ENCODE measurements at regions not wholly inside any gene's neighbourhood (a gene's known extent, or its start where the extent isn't known, plus 50 kb on each side); places are given as distances from the start of the nearest gene placed in this dataset.
A peak's percentile ranks its signal among the peaks of the same experiment; 100 is the strongest.

DNA sequence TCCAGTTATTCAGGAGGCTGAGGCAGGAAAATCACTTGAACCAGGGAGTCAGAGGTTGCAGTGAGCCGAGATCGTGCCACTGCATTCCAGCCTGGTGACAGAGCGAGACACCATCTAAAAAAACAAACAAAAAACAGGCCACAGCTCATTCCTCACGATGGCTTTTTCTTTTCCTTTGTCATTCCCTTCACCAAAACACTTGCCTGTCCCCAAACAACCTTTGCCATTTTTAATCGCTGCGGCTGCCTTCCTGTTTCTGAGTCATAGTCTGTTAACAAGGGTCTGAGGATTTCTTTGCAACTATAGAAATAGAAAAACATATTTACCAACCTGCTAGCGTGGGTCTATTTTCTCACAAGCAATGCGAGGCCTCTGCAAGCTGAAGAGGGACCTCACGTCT, 123.0 kb upstream of the FSTL4 start:
- Histone ChIP-seq H3K36me3 (ENCODE audit: control insufficient read depth in 1 of 2, insufficient read depth in 2 of 2, low read depth in 1 of 2, low read length in 2 of 2) (no peaks in the 10 kb centered on the region), H3K4me3 (ENCODE audit: insufficient read depth in 1 of 2, low read depth in 1 of 2, low read length in 2 of 2) (no peak overlapping the region), H2BK15ac (ENCODE audit: low read depth, poor library complexity, severe bottlenecking) (no peak overlapping the region), H3K9ac (ENCODE audit: low read length) (no peak overlapping the region), H2BK12ac (ENCODE audit: low read length in 2 of 2) (no peak overlapping the region), H2BK5ac (ENCODE audit: low read depth, low read length, poor library complexity, severe bottlenecking) (no peak overlapping the region), H3K79me1 (replicated peaks; ENCODE audit: low read length, poor library complexity, severe bottlenecking) (no peaks in the 10 kb centered on the region), H3K18ac (ENCODE audit: low read depth in 1 of 2, low read length in 2 of 2) (no peak overlapping the region), H4K91ac (ENCODE audit: low read length) (no peak overlapping the region), H2BK120ac (ENCODE audit: low read depth, low read length) (no peak overlapping the region), H3K14ac (ENCODE audit: low read length in 2 of 2) (no peak overlapping the region), H2AK5ac (ENCODE audit: low read length, severe bottlenecking) (no peak overlapping the region), H3K9me3 (ENCODE audit: control insufficient read depth, low read length) (peaks cover 10% of the 10 kb centered on the region), H2AFZ (ENCODE audit: low read depth, low read length) (no peak overlapping the region), H3K4ac (ENCODE audit: low read depth in 1 of 2, low read length in 2 of 2) (no peak overlapping the region), H3K4me2 (ENCODE audit: low read length, poor library complexity, severe bottlenecking) (no peak overlapping the region), H4K8ac (ENCODE audit: low read length) (no peak overlapping the region), H3K4me1 (ENCODE audit: control insufficient read depth, insufficient read depth, low read depth, low read length) (peaks cover 2% of the 10 kb centered on the region), H3K27me3 (ENCODE audit: control insufficient read depth in 1 of 2, insufficient read depth in 1 of 2, low read length in 2 of 2) (peaks cover 0 to 40% of the 10 kb centered on the region in 2 experiments), H3K27ac (ENCODE audit: low read length, poor library complexity, severe bottlenecking) (no peak overlapping the region), H3K23ac (ENCODE audit: low read length in 2 of 2) (no peak overlapping the region)
- DNase-seq: peak; percentile 33
- 3% methylated on average over 4 of the region's 9 CpGs for WGBS

GRCh38 chr5:133734916-133735315, 122.6 kb upstream of the FSTL4 start:
- no peak overlapping the region for H3K4ac ChIP-seq (ENCODE audit: low read depth in 1 of 2, low read length in 2 of 2)
- peaks cover 2% of the 10 kb centered on the region for H3K4me1 ChIP-seq (ENCODE audit: control insufficient read depth, insufficient read depth, low read depth, low read length)
- no peak overlapping the region for H4K91ac ChIP-seq (ENCODE audit: low read length)
- H3K27ac ChIP-seq (ENCODE audit: low read length, poor library complexity, severe bottlenecking): no peak overlapping the region
- H3K4me2 ChIP-seq (ENCODE audit: low read length, poor library complexity, severe bottlenecking): no peak overlapping the region
- DNase-seq: no peak
- no peak overlapping the region for H3K14ac ChIP-seq (ENCODE audit: low read length in 2 of 2)
- no peaks in the 10 kb centered on the region for H3K79me1 ChIP-seq (replicated peaks; ENCODE audit: low read length, poor library complexity, severe bottlenecking)
- no peak overlapping the region for H2BK5ac ChIP-seq (ENCODE audit: low read depth, low read length, poor library complexity, severe bottlenecking)
- no peaks in the 10 kb centered on the region for H3K36me3 ChIP-seq (ENCODE audit: control insufficient read depth in 1 of 2, insufficient read depth in 2 of 2, low read depth in 1 of 2, low read length in 2 of 2)
- no peak overlapping the region for H3K23ac ChIP-seq (ENCODE audit: low read length in 2 of 2)
- H2AK5ac ChIP-seq (ENCODE audit: low read length, severe bottlenecking): no peak overlapping the region
- no peak overlapping the region for H4K8ac ChIP-seq (ENCODE audit: low read length)
- no peak overlapping the region for H3K4me3 ChIP-seq (ENCODE audit: insufficient read depth in 1 of 2, low read depth in 1 of 2, low read length in 2 of 2)
- no peak overlapping the region for H2AFZ ChIP-seq (ENCODE audit: low read depth, low read length)
- H2BK12ac ChIP-seq (ENCODE audit: low read length in 2 of 2): no peak overlapping the region
- no peak overlapping the region for H3K9ac ChIP-seq (ENCODE audit: low read length)
- peaks cover 15% of the 10 kb centered on the region for H3K9me3 ChIP-seq (ENCODE audit: control insufficient read depth, low read length)
- no peak overlapping the region for H3K18ac ChIP-seq (ENCODE audit: low read depth in 1 of 2, low read length in 2 of 2)
- H2BK120ac ChIP-seq (ENCODE audit: low read depth, low read length): no peak overlapping the region
- WGBS: 71% methylated on average over 8 of the region's 8 CpGs
- H3K27me3 ChIP-seq (ENCODE audit: control insufficient read depth in 1 of 2, insufficient read depth in 1 of 2, low read length in 2 of 2): peaks cover 0 to 41% of the 10 kb centered on the region in 2 experiments
- no peak overlapping the region for H2BK15ac ChIP-seq (ENCODE audit: low read depth, poor library complexity, severe bottlenecking)

- H3K18ac ChIP-seq (ENCODE audit: low read depth in 1 of 2, low read length in 2 of 2): no peak overlapping the region
- H2AK5ac ChIP-seq (ENCODE audit: low read length, severe bottlenecking): no peak overlapping the region
- no peak for DNase-seq
- H4K91ac ChIP-seq (ENCODE audit: low read length): no peak overlapping the region
- H3K9ac ChIP-seq (ENCODE audit: low read length): no peak overlapping the region
- H2BK15ac ChIP-seq (ENCODE audit: low read depth, poor library complexity, severe bottlenecking): peak overlapping the region; percentile 45
- no peak overlapping the region for H2BK12ac ChIP-seq (ENCODE audit: low read length in 2 of 2)
- H3K4ac ChIP-seq (ENCODE audit: low read depth in 1 of 2, low read length in 2 of 2): no peak overlapping the region
- no peaks in the 10 kb centered on the region for H3K36me3 ChIP-seq (ENCODE audit: control insufficient read depth in 1 of 2, insufficient read depth in 2 of 2, low read depth in 1 of 2, low read length in 2 of 2)
- no peak overlapping the region for H4K8ac ChIP-seq (ENCODE audit: low read length)
- H3K27me3 ChIP-seq (ENCODE audit: control insufficient read depth in 1 of 2, insufficient read depth in 1 of 2, low read length in 2 of 2): peaks cover 0 to 50% of the 10 kb centered on the region in 2 experiments
- no peaks in the 10 kb centered on the region for H3K79me1 ChIP-seq (replicated peaks; ENCODE audit: low read length, poor library complexity, severe bottlenecking)
- peaks cover 2% of the 10 kb centered on the region for H3K4me1 ChIP-seq (ENCODE audit: control insufficient read depth, insufficient read depth, low read depth, low read length)
- no peak overlapping the region for H2BK5ac ChIP-seq (ENCODE audit: low read depth, low read length, poor library complexity, severe bottlenecking)
- H3K9me3 ChIP-seq (ENCODE audit: control insufficient read depth, low read length): peaks cover 19% of the 10 kb centered on the region
- no peak overlapping the region for H3K14ac ChIP-seq (ENCODE audit: low read length in 2 of 2)
- H3K23ac ChIP-seq (ENCODE audit: low read length in 2 of 2): no peak overlapping the region
- 92% methylated on average over 10 of the region's 10 CpGs for WGBS
- no peak overlapping the region for H3K27ac ChIP-seq (ENCODE audit: low read length, poor library complexity, severe bottlenecking)
- no peak overlapping the region for H3K4me2 ChIP-seq (ENCODE audit: low read length, poor library complexity, severe bottlenecking)
- no peak overlapping the region for H3K4me3 ChIP-seq (ENCODE audit: insufficient read depth in 1 of 2, low read depth in 1 of 2, low read length in 2 of 2)
- H2BK120ac ChIP-seq (ENCODE audit: low read depth, low read length): no peak overlapping the region
- H2AFZ ChIP-seq (ENCODE audit: low read depth, low read length): no peak overlapping the region
Measured at GRCh38 chr5:133732536-133732935, 120.2 kb upstream of the FSTL4 start.

DNA sequence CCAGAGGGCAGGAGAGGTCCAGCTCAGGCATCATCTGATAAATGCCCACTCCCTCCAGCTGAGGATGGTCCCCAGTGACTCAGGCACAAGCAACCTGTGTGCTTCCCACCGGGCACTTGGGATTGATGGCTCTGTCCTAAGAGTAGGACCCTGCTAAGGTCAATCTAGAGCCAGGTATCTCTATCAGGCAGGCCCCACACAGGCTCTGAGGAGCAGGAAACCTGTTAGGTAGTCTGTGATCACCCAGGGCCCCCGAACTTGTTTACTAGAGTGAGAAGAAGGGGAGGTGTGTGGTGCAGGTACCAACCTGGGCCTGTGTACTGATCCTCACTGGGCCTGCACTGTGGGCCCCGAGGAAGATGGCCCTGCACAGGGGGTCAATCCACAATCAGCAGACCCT, 119.6 kb upstream of the FSTL4 start:
- 61% methylated on average over 3 of the region's 3 CpGs for WGBS
- Histone ChIP-seq H3K27ac (ENCODE audit: low read length, poor library complexity, severe bottlenecking) (no peak overlapping the region), H3K14ac (ENCODE audit: low read length in 2 of 2) (no peak overlapping the region), H3K4ac (ENCODE audit: low read depth in 1 of 2, low read length in 2 of 2) (no peak overlapping the region), H3K23ac (ENCODE audit: low read length in 2 of 2) (no peak overlapping the region), H3K36me3 (ENCODE audit: control insufficient read depth in 1 of 2, insufficient read depth in 2 of 2, low read depth in 1 of 2, low read length in 2 of 2) (no peaks in the 10 kb centered on the region), H3K4me1 (ENCODE audit: control insufficient read depth, insufficient read depth, low read depth, low read length) (peaks cover 2% of the 10 kb centered on the region), H4K91ac (ENCODE audit: low read length) (no peak overlapping the region), H3K79me1 (replicated peaks; ENCODE audit: low read length, poor library complexity, severe bottlenecking) (no peaks in the 10 kb centered on the region), H2BK12ac (ENCODE audit: low read length in 2 of 2) (no peak overlapping the region), H3K4me2 (ENCODE audit: low read length, poor library complexity, severe bottlenecking) (no peak overlapping the region), H2AK5ac (ENCODE audit: low read length, severe bottlenecking) (no peak overlapping the region), H3K4me3 (ENCODE audit: insufficient read depth in 1 of 2, low read depth in 1 of 2, low read length in 2 of 2) (no peak overlapping the region), H2BK120ac (ENCODE audit: low read depth, low read length) (no peak overlapping the region), H3K27me3 (ENCODE audit: control insufficient read depth in 1 of 2, insufficient read depth in 1 of 2, low read length in 2 of 2) (peaks cover 0 to 56% of the 10 kb centered on the region in 2 experiments), H3K9me3 (ENCODE audit: control insufficient read depth, low read length) (peaks cover 19% of the 10 kb centered on the region), H2BK15ac (ENCODE audit: low read depth, poor library complexity, severe bottlenecking) (no peak overlapping the region), H3K18ac (ENCODE audit: low read depth in 1 of 2, low read length in 2 of 2) (no peak overlapping the region), H3K9ac (ENCODE audit: low read length) (no peak overlapping the region), H2AFZ (ENCODE audit: low read depth, low read length) (no peak overlapping the region), H2BK5ac (ENCODE audit: low read depth, low read length, poor library complexity, severe bottlenecking) (no peak overlapping the region), H4K8ac (ENCODE audit: low read length) (no peak overlapping the region)
- DNase-seq: no peak
